Gastroesophageal sphincter (tissue), 2 donors: ENCODE measurements at regions not wholly inside any gene's neighbourhood (a gene's known extent, or its start where the extent isn't known, plus 50 kb on each side); places are given as distances from the start of the nearest gene placed in this dataset.

Source experiments
- EP300 ChIP-seq: sonication (generic); formaldehyde crosslinking; IDR thresholded peaks from one replicate; pipeline ENCODE4 v1.6.1; 2017; ENCODE audit warnings: antibody characterized with exemption, mild to moderate bottlenecking
- POLR2A ChIP-seq, 2 donors: fragments of 450-650 bp; IDR thresholded peaks; one replicate each; pipeline ENCODE4 v1.6.1; 2017; ENCODE audit warnings: antibody characterized with exemption in 2 of 2, mild to moderate bottlenecking in 2 of 2, moderate library complexity in 1 of 2

- TF ChIP-seq EP300 (no peak), POLR2A (IDR thresholded peaks at IDR 0.05) (no peak)
These were observed 55.8 kb upstream of the LMCD1 start for GRCh38 chr3:8445861-8446260.
